ENCODE measurements at regions not wholly inside any gene's neighbourhood (a gene's known extent, or its start where the extent isn't known, plus 50 kb on each side); places are given as distances from the start of the nearest gene placed in this dataset.

DNA sequence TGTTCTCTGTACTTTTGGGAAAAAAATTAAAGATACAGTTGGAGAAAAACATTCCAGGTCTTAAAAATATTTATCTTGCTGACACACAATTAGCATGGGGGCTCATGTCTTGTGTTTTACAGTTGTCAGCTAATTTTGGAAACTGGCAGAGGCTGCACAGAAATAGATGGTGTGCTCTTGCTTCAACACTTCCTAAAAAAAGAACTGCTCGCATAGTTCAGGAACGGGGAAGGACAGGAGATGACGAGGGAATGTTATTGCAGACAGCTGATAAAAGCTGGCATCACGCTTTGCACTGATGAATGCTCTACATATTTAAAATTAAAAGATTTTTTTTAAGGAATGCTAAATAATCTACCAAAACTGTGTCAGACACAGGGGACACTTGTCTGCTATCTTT, 103.5 kb upstream of the CELF2 start:
- H2BK12ac ChIP-seq (ENCODE audit: low read length), result no peak overlapping the region
- no peak overlapping the region for H3K14ac ChIP-seq (ENCODE audit: low read length)
- no CpG with 5 or more reads among the region's 4 CpGs for WGBS (ENCODE audit: extremely low coverage, insufficient coverage, insufficient read length)
- no peaks in the 10 kb centered on the region for H3K79me1 ChIP-seq (ENCODE audit: low read length)
- no peak overlapping the region for H4K12ac ChIP-seq (ENCODE audit: low read depth, low read length)
- no peak overlapping the region for H4K8ac ChIP-seq (ENCODE audit: low read depth, low read length)
- DNase-seq, result no peak
- no peak overlapping the region for H2BK120ac ChIP-seq (ENCODE audit: insufficient read depth, low read length, poor library complexity)
- H3K9me3 ChIP-seq (ENCODE audit: insufficient read depth, low read depth, low read length), result no peaks in the 10 kb centered on the region
- no peak overlapping the region for H3K18ac ChIP-seq (ENCODE audit: low read length)
- H3K4ac ChIP-seq (ENCODE audit: low read depth, low read length), result no peak overlapping the region
- no peaks in the 10 kb centered on the region for H3K79me2 ChIP-seq (ENCODE audit: control insufficient read depth, insufficient read depth, low read length, poor library complexity)
- no peak overlapping the region for H2AFZ ChIP-seq (ENCODE audit: insufficient read depth, low read length, poor library complexity)
- H3K9ac ChIP-seq (ENCODE audit: low read length), result no peak overlapping the region
- no peak overlapping the region for H3K4me2 ChIP-seq (ENCODE audit: low read length)
- H3K4me1 ChIP-seq (ENCODE audit: control insufficient read depth in 1 of 2, insufficient read depth in 2 of 2, low read length in 2 of 2), result peaks cover 6 to 7% of the 10 kb centered on the region in 2 experiments
- H3K36me3 ChIP-seq (ENCODE audit: control insufficient read depth in 1 of 2, insufficient read depth in 2 of 2, low read length in 2 of 2), result no peaks in the 10 kb centered on the region
- no peak overlapping the region for H3K4me3 ChIP-seq (ENCODE audit: low read depth, low read length)
- H2BK5ac ChIP-seq (ENCODE audit: low read depth, low read length, poor library complexity), result no peak overlapping the region
- no peaks in the 10 kb centered on the region for H3K27me3 ChIP-seq (ENCODE audit: insufficient read depth, low read length)
- H3K23ac ChIP-seq (ENCODE audit: low read length), result no peak overlapping the region
- H3K27ac ChIP-seq (ENCODE audit: low read depth, low read length), result no peak overlapping the region
- no peak overlapping the region for H4K91ac ChIP-seq (ENCODE audit: low read depth, low read length)
- no peak overlapping the region for H2AK5ac ChIP-seq (ENCODE audit: low read length)

DNA sequence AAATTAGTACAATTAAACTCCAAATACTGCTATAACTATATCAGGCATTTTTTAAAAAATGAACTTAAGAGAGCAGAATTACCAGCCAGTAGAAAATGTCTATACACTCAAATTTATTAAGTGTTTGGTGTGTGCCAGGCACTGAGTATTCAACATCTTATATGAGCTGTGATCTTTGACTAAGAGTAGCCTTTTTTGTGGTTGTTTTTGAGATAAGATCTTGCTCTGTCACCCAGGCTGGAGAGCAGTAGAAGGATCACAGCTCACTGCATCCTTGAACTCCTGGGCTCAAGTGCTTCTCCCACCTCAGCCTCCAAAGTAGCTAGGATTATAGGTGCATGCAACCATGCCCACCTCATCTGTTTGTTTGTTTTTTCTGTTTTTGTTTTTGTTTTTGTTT, 102.5 kb upstream of the CELF2 start:
- Histone ChIP-seq H3K27me3 (ENCODE audit: insufficient read depth, low read length) (no peaks in the 10 kb centered on the region), H4K91ac (ENCODE audit: low read depth, low read length) (no peak overlapping the region), H3K79me2 (ENCODE audit: control insufficient read depth, insufficient read depth, low read length, poor library complexity) (no peaks in the 10 kb centered on the region), H4K12ac (ENCODE audit: low read depth, low read length) (no peak overlapping the region), H2BK12ac (ENCODE audit: low read length) (no peak overlapping the region), H3K36me3 (ENCODE audit: control insufficient read depth in 1 of 2, insufficient read depth in 2 of 2, low read length in 2 of 2) (no peaks in the 10 kb centered on the region), H3K4me1 (ENCODE audit: control insufficient read depth in 1 of 2, insufficient read depth in 2 of 2, low read length in 2 of 2) (peaks cover 6 to 7% of the 10 kb centered on the region in 2 experiments), H3K18ac (ENCODE audit: low read length) (no peak overlapping the region), H2BK5ac (ENCODE audit: low read depth, low read length, poor library complexity) (no peak overlapping the region), H3K27ac (ENCODE audit: low read depth, low read length) (no peak overlapping the region), H2AFZ (ENCODE audit: insufficient read depth, low read length, poor library complexity) (no peak overlapping the region), H3K9me3 (ENCODE audit: insufficient read depth, low read depth, low read length) (no peaks in the 10 kb centered on the region), H3K23ac (ENCODE audit: low read length) (no peak overlapping the region), H2BK120ac (ENCODE audit: insufficient read depth, low read length, poor library complexity) (no peak overlapping the region), H3K4ac (ENCODE audit: low read depth, low read length) (no peak overlapping the region), H3K9ac (ENCODE audit: low read length) (no peak overlapping the region), H2AK5ac (ENCODE audit: low read length) (no peak overlapping the region), H3K4me2 (ENCODE audit: low read length) (no peak overlapping the region), H4K8ac (ENCODE audit: low read depth, low read length) (no peak overlapping the region), H3K79me1 (ENCODE audit: low read length) (no peaks in the 10 kb centered on the region), H3K4me3 (ENCODE audit: low read depth, low read length) (no peak overlapping the region), H3K14ac (ENCODE audit: low read length) (no peak overlapping the region)
- no peak for DNase-seq

DNA sequence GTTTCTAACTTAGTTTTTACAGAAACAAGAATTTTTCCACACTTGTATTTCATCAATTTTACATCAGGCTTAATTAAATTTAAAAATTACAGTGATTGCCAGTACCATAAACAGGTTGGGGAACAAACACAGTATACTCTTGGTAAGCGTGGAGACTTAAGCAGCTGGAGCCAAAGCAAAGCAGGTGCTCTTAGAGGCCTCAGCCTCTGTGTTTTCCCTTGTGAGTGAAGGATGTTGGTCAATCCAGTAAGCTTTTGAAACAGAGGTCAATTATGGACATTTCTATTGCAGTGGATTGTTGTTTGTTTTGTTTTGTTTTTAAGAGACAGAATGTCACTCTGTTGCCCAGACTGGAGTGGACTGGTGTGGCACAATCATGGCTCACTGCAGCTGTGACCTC, 100.6 kb upstream of the CELF2 start:
- Histone ChIP-seq H3K27ac (ENCODE audit: low read depth, low read length) (no peak overlapping the region), H3K18ac (ENCODE audit: low read length) (no peak overlapping the region), H2BK5ac (ENCODE audit: low read depth, low read length, poor library complexity) (no peak overlapping the region), H3K14ac (ENCODE audit: low read length) (no peak overlapping the region), H3K4me2 (ENCODE audit: low read length) (no peak overlapping the region), H2AK5ac (ENCODE audit: low read length) (no peak overlapping the region), H3K27me3 (ENCODE audit: insufficient read depth, low read length) (no peaks in the 10 kb centered on the region), H3K36me3 (ENCODE audit: control insufficient read depth in 1 of 2, insufficient read depth in 2 of 2, low read length in 2 of 2) (no peaks in the 10 kb centered on the region), H3K79me1 (ENCODE audit: low read length) (no peaks in the 10 kb centered on the region), H3K79me2 (ENCODE audit: control insufficient read depth, insufficient read depth, low read length, poor library complexity) (no peaks in the 10 kb centered on the region), H4K8ac (ENCODE audit: low read depth, low read length) (no peak overlapping the region), H3K9ac (ENCODE audit: low read length) (no peak overlapping the region), H2BK12ac (ENCODE audit: low read length) (no peak overlapping the region), H3K23ac (ENCODE audit: low read length) (no peak overlapping the region), H3K4me1 (ENCODE audit: control insufficient read depth in 1 of 2, insufficient read depth in 2 of 2, low read length in 2 of 2) (peaks cover under 1 to 2% of the 10 kb centered on the region in 2 experiments), H3K4me3 (ENCODE audit: low read depth, low read length) (no peak overlapping the region), H4K91ac (ENCODE audit: low read depth, low read length) (no peak overlapping the region), H3K4ac (ENCODE audit: low read depth, low read length) (no peak overlapping the region), H2AFZ (ENCODE audit: insufficient read depth, low read length, poor library complexity) (no peak overlapping the region), H2BK120ac (ENCODE audit: insufficient read depth, low read length, poor library complexity) (no peak overlapping the region), H4K12ac (ENCODE audit: low read depth, low read length) (no peak overlapping the region), H3K9me3 (ENCODE audit: insufficient read depth, low read depth, low read length) (no peaks in the 10 kb centered on the region)
- no peak for DNase-seq
- no CpG with 5 or more reads among the region's 1 CpG for WGBS (ENCODE audit: extremely low coverage, insufficient coverage, insufficient read length)

GRCh38 chr10:10919976-10920375, 97.7 kb upstream of the CELF2 start:
- no peak for DNase-seq
- Histone ChIP-seq H3K9me3 (ENCODE audit: insufficient read depth, low read depth, low read length) (no peaks in the 10 kb centered on the region), H3K36me3 (ENCODE audit: control insufficient read depth in 1 of 2, insufficient read depth in 2 of 2, low read length in 2 of 2) (no peaks in the 10 kb centered on the region), H3K18ac (ENCODE audit: low read length) (no peak overlapping the region), H2AK5ac (ENCODE audit: low read length) (no peak overlapping the region), H3K4ac (ENCODE audit: low read depth, low read length) (no peak overlapping the region), H2BK5ac (ENCODE audit: low read depth, low read length, poor library complexity) (no peak overlapping the region), H4K12ac (ENCODE audit: low read depth, low read length) (no peak overlapping the region), H3K79me1 (ENCODE audit: low read length) (no peaks in the 10 kb centered on the region), H2AFZ (ENCODE audit: insufficient read depth, low read length, poor library complexity) (no peak overlapping the region), H3K79me2 (ENCODE audit: control insufficient read depth, insufficient read depth, low read length, poor library complexity) (no peaks in the 10 kb centered on the region), H2BK12ac (ENCODE audit: low read length) (no peak overlapping the region), H3K4me3 (ENCODE audit: low read depth, low read length) (no peak overlapping the region), H3K14ac (ENCODE audit: low read length) (no peak overlapping the region), H3K4me1 (ENCODE audit: control insufficient read depth in 1 of 2, insufficient read depth in 2 of 2, low read length in 2 of 2) (no peaks in the 10 kb centered on the region), H3K27me3 (ENCODE audit: insufficient read depth, low read length) (no peaks in the 10 kb centered on the region), H4K91ac (ENCODE audit: low read depth, low read length) (no peak overlapping the region), H4K8ac (ENCODE audit: low read depth, low read length) (no peak overlapping the region), H3K4me2 (ENCODE audit: low read length) (no peak overlapping the region), H3K9ac (ENCODE audit: low read length) (no peak overlapping the region), H3K23ac (ENCODE audit: low read length) (no peak overlapping the region), H3K27ac (ENCODE audit: low read depth, low read length) (no peak overlapping the region), H2BK120ac (ENCODE audit: insufficient read depth, low read length, poor library complexity) (no peak overlapping the region)
- WGBS (ENCODE audit: extremely low coverage, insufficient coverage, insufficient read length), result no CpG with 5 or more reads among the region's 5 CpGs
